HG03565 (cell line): ENCODE measurements at regions not wholly inside any gene's neighbourhood (a gene's known extent, or its start where the extent isn't known, plus 50 kb on each side); places are given as distances from the start of the nearest gene placed in this dataset.

Experiments used
- ATAC-seq: cut with Tn5 transposase; IDR thresholded peaks from one replicate; pipeline ENCODE4 v1.9.1; 2021; ENCODE audit warnings: mild to moderate bottlenecking, moderate library complexity; ENCODE audit not compliant: unreplicated experiment

DNA sequence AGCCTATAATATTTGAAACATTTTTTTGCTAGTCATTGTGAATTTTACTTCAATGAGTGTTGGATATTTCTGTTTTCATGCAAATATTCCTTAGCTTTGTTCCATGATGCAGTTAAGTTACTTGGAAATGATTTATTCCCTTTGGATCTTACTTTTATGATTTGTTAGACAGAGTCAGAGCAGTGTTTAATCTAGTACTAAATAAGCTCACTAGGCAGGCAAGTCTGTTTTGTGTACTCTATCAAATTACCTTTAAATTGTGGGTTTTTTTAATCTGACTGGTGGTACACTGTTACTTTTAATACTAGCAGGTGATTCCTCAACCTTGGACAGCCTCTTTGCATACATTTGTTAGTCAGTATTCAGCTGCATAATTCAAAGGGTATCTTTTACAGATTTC, 173.3 kb upstream of the MBNL1 start:
- ATAC-seq, result no peak

- no peak for ATAC-seq
These were observed 172.3 kb upstream of the MBNL1 start for GRCh38 chr3:152096280-152096906.

DNA sequence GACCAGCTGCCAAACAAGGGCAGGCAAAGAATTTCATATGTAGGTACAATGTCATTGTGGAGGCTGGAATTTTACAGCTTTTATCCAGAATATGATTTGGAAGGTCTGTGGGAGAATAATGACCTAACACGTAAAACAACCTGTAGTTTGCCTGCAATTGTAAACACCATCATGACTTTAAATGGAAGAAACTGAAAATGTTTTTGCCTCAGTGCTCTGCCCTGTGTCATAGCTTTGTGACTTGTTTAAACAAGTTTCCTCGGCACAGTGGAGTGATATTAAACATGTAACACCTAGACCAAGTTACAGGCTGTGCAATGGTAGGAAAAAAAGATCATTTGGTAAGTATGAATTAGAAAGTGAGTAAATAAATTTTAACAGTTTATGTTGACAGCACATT, 171.6 kb upstream of the MBNL1 start:
- ATAC-seq, result no peak

DNA sequence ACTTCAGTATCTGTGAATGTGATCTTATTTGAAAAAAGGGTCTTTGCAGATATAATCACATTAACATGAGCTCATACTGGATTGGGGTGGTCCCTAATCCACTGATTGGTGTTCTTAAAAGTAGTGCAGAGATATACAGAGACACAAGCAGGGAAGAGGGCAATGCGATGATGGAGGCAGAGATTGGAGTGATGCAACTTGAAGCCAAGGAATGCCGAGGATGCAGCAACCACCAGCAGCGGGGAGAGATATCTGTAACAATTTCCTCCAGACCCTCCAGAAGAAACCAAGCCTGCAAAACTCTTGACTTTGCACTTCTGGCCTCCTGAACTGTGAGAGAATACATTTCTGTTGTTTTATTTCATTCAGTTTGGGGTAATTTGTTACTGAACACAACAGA, 171.0 kb upstream of the MBNL1 start:
- ATAC-seq, result no peak

DNA sequence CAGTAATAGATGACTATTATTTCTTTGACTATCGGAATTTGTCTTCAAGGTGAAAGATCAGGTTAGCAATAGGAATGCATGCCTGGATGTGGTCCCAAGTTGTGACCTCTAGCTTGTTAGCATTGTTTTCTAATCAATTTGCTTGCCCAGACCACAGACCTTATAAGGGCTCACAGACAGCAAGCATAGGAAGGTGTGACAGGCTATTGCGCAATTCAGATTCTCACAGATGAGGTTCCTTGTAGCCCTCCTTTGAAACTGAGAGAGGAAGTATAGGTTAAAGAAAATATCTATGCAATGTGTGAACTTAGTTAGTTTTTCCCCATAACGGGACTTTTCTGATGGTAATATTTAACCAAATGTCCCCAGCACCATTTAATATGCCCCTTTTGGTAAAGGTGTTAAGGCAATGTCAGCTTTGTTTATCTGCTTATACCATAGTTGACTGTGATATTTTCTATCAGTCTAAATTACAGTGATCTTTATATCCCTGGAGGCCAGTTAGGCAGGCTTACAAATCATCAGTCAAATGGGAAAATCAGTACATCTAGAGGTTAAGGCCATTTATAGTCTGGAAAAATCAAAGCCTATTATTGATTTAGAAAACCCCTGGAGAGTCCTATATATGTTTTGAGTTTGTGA, 168.1 kb upstream of the MBNL1 start:
- peak; percentile 99 for ATAC-seq

DNA sequence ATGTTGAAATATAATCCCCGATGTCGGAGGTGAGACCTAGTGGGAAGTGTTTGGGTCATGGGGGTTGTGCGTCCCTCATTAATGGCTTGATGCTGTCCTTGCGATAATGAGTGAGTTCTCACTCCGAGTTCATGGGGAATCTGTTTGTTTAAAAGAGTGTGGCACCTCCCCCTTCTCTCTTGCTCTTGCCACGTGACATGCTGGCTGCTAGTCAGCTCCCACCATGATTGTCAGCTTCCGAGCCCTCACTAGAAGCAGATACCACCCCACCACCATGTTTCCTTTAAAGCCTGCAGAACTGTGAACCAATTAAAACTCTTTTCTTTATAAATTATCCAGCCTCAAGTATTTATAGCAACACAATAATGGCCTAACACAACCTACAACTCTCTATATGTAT, 166.3 kb upstream of the MBNL1 start:
- ATAC-seq, result no peak

DNA sequence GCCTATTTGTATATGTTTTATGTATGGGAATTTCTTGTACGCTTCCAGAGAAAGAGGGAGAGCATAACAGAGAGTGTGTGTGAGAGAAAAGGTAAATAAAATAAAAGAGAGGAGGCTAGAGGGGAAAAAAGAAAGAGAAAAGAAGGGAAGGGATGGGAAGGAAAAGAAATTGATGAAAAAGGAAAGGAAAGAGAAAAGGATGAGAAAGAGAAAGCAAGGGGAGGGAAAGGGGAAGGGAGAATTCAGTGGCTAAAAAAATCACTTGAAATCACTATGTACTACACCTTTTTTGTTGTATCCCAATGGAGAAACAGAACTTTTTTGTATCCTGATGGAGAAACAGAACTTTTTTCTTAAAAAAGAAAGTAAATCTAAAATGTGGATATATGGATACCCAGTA, 165.5 kb upstream of the MBNL1 start:
- no peak for ATAC-seq

GRCh38 chr3:152104847-152105415, 163.8 kb upstream of the MBNL1 start:
- ATAC-seq, result no peak

DNA sequence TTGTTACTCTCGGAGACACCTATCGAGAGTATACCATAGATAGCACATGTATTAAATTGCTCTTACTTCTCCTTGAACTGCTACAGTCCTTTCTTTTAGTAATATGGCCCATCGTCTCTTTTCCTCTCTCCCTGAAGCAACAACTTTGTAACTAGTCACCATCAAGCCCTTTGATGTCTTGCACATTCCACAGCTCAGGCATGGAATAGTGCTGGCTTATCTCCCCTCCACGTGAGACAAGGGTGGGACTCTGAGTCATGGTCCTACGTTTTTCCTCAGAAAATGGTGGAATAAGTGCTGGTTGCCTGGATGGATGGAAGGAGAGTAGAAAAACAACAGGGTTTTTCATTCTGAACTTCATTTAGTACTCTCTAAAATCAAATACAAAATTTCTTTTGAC, 163.3 kb upstream of the MBNL1 start:
- no peak for ATAC-seq

GRCh38 chr3:152109038-152109437, 159.7 kb upstream of the MBNL1 start:
- no peak for ATAC-seq

- ATAC-seq, result no peak
These were observed 155.3 kb upstream of the MBNL1 start for GRCh38 chr3:152113413-152113812.

DNA sequence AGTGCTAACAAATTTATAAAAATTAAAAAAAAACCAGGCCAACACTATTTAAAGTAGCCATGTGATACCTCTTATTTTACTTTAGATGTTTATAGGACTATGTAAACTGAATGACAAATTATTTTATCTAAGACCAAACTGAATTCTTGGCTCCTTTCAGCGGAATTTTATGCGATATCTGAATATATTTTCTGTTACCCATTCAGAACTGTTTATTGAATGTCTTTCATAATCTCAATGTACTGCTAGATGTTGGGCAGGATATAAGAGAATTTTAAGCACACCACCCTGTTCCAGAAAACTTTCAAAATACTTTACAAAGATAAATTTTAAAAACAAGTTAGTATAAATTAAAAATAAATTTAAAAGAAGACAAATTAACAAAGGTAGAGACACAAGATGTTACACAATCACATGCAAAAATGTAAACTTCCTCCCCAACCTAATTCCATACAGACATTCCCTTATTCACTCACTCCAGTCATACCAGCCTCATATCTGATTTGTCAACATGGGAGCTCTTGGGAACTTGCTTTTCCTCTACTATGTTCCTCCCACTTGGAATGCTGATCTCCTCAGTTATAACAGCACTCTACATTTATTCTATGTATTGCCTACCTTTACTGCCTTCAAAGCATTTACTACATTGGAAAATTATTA, 154.6 kb upstream of the MBNL1 start:
- ATAC-seq, result no peak

- ATAC-seq, result no peak
These were observed 148.0 kb upstream of the MBNL1 start for GRCh38 chr3:152120601-152121269.

- ATAC-seq, result no peak
These were observed 147.5 kb upstream of the MBNL1 start for GRCh38 chr3:152121270-152121636.

DNA sequence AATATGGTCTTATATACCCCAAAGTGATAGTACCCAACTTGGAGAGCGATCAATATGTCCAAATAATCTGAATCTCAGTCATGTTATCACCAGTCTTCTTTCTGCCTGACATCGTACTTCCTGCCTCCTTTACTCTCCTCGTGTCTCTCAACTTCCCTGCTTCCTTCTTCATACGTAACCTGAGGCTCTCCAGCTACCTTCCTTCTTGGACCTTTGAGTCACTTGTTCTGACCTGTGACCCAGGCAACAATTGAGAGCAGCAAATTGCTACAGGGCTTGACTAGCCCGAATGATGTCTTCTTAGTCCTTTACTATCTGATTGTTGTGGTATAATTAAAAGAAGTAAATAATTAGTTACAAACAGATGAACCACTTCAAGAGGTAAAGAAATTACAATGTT, 145.9 kb upstream of the MBNL1 start:
- no peak for ATAC-seq

DNA sequence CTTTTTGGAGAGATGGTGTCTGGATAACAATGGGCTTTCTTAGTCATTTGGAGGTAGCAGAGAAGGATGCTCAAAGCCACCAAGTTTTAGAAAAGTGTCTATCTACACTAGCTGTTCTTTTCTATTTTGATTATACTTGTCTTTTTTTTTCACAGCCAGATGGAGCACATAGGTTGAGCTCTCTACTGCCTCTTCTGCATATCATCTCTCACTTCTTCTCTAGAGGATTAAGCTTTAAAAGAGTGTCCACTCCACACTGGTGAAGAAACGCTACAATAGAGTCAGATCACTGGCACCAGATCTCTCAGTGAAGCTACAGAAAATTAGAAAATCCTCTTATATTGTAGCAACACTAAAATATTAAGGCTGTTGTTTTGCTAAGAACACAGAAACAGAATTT, 145.3 kb upstream of the MBNL1 start:
- no peak for ATAC-seq

DNA sequence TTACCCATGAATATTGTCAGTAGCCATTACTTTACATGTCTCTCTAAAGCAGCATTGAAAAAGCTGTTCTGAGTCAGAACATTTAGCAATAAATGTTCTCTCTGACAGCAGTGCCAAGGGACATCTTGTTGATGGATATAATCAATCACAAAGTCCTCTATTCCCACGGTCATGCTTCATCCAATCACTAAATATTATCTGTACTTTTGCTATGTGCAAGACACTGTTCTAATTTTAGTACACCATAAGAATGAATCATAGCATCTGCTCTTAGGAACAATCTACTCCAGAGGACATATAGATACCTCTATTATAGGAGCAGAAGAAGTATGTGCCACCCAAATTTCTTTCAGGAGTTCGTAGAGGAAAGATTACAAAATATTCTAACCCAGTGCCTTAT, 142.5 kb upstream of the MBNL1 start:
- ATAC-seq, result no peak

GRCh38 chr3:152127058-152127457, 141.7 kb upstream of the MBNL1 start:
- ATAC-seq, result peak; percentile 100

GRCh38 chr3:152128356-152128755, 140.4 kb upstream of the MBNL1 start:
- ATAC-seq, result no peak

DNA sequence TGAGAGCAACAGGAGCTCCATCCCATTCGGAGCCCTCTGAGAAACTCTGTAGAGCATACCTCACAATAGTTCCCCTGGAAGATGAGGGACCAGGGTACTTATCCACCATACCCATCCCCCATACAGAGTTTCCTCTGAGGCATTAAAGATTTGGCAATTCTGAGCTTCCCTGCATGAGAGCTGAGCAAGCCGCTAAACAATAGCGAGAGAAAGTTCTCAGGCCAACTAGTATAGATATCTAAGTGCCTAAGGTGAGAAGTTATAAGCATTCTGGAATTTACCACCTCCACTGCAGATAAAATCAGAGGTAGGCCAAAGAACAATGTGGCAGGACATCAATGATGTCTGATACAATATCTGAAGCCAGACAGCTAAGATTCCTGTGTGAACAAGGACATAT, 129.1 kb upstream of the MBNL1 start:
- no peak for ATAC-seq

DNA sequence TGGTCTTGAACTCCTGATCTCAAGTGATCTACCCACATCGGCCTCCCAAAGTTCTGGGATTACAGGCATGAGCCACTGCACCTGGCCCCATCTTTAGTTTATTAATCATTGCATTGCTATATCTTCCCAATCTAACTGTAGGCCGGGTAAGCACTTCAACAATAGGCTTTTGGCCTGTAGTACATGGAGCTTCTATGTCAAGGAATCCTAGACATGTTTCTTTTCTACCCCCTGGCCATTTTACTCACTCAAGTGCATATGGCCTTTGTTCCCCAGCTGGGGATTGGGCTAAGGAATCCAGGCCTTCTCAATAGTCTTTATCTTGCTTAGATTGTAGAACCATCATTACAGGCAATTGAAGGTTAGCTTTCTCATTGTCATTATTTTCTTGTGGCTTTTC, 122.3 kb upstream of the MBNL1 start:
- ATAC-seq, result no peak

DNA sequence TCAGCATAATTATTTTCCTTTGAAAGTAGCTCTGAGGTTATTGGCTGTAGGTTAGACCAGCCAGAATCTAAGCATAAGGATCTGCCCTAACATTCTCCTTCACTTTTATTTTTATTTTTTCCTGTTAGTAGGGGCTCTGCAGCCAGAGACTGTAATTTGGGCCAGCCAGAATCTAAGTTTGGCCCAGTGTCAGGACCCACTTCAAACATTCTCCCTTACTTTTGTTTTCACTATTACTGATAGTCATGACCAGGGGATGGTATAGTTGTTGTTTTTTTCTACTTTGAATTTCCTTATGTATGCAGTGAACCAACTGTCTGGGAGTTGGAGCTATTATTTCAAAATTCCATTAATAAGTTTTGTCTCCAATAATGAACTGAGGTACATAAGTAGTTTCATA, 121.0 kb upstream of the MBNL1 start:
- ATAC-seq, result no peak
